Endothelial cell of umbilical vein (primary cell): ENCODE measurements at regions not wholly inside any gene's neighbourhood (a gene's known extent, or its start where the extent isn't known, plus 50 kb on each side); places are given as distances from the start of the nearest gene placed in this dataset.

Source experiments
- BruUV-seq: library from RNA; stranded (reverse); fragments of 400-500 nt; replicated peaks from 2 replicates; lab custom pipeline; 2021; lab: Mats Ljungman, UMichigan
- CTCF ChIA-PET: fragments of 300-600, 350-600 bp; sonication (Branson Sonifier 250); formaldehyde crosslinking; loops from one replicate; lab custom pipeline; 2021; ENCODE audit warnings: antibody characterized with exemption, inconsistent platforms; lab: Charles Lee
- POLR2A ChIA-PET: fragments of 300-600, 350-600 bp; sonication (Branson Sonifier 250); formaldehyde crosslinking; loops from one replicate; lab custom pipeline; 2021; ENCODE audit warnings: antibody characterized with exemption, inconsistent platforms; lab: Charles Lee
- DNase-seq: peaks from one replicate; pipeline ENCODE4 v3.0.0-alpha.2; 2011; ENCODE audit warnings: low read depth, low spot score
- FAIRE-seq: peaks from 2 replicates; lab custom pipeline; 2011; peaks lifted over from hg19 to GRCh38; lab: Jason Lieb, UNC
- H2AFZ ChIP-seq: 2 replicates; pipeline ENCODE4 v1.6.0; 2012; ENCODE audit warnings: low read depth, low read length, control low read depth, inconsistent platforms
- H3K27ac ChIP-seq: 2 replicates; pipeline ENCODE4 v1.5.1; 2011; ENCODE audit warnings: low read depth, mild to moderate bottlenecking, control low read depth, low read length, moderate library complexity; ENCODE audit not compliant: insufficient read depth
- H3K27me3 ChIP-seq, 2 experiments: 2 replicates each; pipeline versions ENCODE4 v1.6.0 to v1.6.1; 2011; ENCODE audit warnings: low read length in 2 of 2, mixed read lengths in 1 of 2; ENCODE audit not compliant: control insufficient read depth in 2 of 2, insufficient read depth in 2 of 2
- H3K36me3 ChIP-seq, 2 experiments: 2 replicates in 1 of 2; 3 replicates in 1 of 2; pipeline ENCODE4 v1.5.1; 2011; ENCODE audit warnings: low read length in 2 of 2, mild to moderate bottlenecking in 1 of 2, moderate library complexity in 1 of 2; ENCODE audit not compliant: control insufficient read depth in 2 of 2, insufficient read depth in 2 of 2; ENCODE audit errors: extremely low read depth in 1 of 2
- H3K4me1 ChIP-seq: 3 replicates; pipeline ENCODE4 v1.5.1; 2011; ENCODE audit warnings: mild to moderate bottlenecking, low read length; ENCODE audit not compliant: control insufficient read depth, insufficient read depth; ENCODE audit errors: extremely low read depth
- H3K4me2 ChIP-seq: 2 replicates; pipeline ENCODE4 v1.6.1; 2011; ENCODE audit warnings: low read length, control low read depth, mixed read lengths; ENCODE audit not compliant: insufficient read depth
- H3K4me3 ChIP-seq, 3 experiments: fragments of 200-600 bp in 1 of 3; sonication (generic), shearing (Covaris generic) in 1 of 3; replicated peaks in 1 of 3; 2 replicates each; pipeline ENCODE4 v1.5.1; 2011 to 2016; ENCODE audit warnings: control low read depth in 3 of 3, low read length in 3 of 3, mild to moderate bottlenecking in 2 of 3, inconsistent platforms in 1 of 3, low read depth in 1 of 3, moderate library complexity in 1 of 3; ENCODE audit not compliant: insufficient read depth in 1 of 3
- H3K79me2 ChIP-seq: 2 replicates; pipeline ENCODE4 v1.6.0; 2012; ENCODE audit warnings: low read length, inconsistent platforms; ENCODE audit not compliant: control insufficient read depth, insufficient read depth
- H3K9ac ChIP-seq: replicated peaks from 2 replicates; pipeline ENCODE3; 2011; ENCODE audit warnings: low read length, control low read depth; ENCODE audit not compliant: insufficient read depth; ENCODE audit errors: extremely low read depth
- H3K9me1 ChIP-seq: replicated peaks from 3 replicates; pipeline ENCODE4 v1.6.0; 2011; ENCODE audit warnings: mild to moderate bottlenecking, low read length; ENCODE audit not compliant: control insufficient read depth, insufficient read depth; ENCODE audit errors: extremely low read depth
- H3K9me3 ChIP-seq: replicated peaks from 2 replicates; pipeline ENCODE4 v1.5.1; 2012; ENCODE audit warnings: low read length, inconsistent platforms; ENCODE audit not compliant: control insufficient read depth, insufficient read depth
- H4K20me1 ChIP-seq: replicated peaks from 2 replicates; pipeline ENCODE3; 2011; ENCODE audit warnings: mild to moderate bottlenecking, low read length; ENCODE audit not compliant: control insufficient read depth, insufficient read depth; ENCODE audit errors: extremely low read depth
- CTCF ChIP-seq, 2 donors: IDR thresholded peaks; 1 replicate in 1 of 2; 2 replicates in 1 of 2; pipeline ENCODE4 v1.5.1; 2011; ENCODE audit warnings: low read length in 2 of 2, mild to moderate bottlenecking in 2 of 2, moderate library complexity in 2 of 2, control low read depth in 1 of 2, inconsistent platforms in 1 of 2, low read depth in 1 of 2; ENCODE audit not compliant: insufficient read depth in 1 of 2; ENCODE audit errors: extremely low read depth in 1 of 2
- EZH2 ChIP-seq: IDR thresholded peaks from 2 replicates; pipeline ENCODE4 v1.6.1; 2012; ENCODE audit warnings: borderline replicate concordance, low read depth, mild to moderate bottlenecking, moderate library complexity, low read length, inconsistent platforms; ENCODE audit not compliant: severe bottlenecking
- FOS ChIP-seq: IDR thresholded peaks from 2 replicates; pipeline ENCODE4 v1.6.1; 2011; ENCODE audit warnings: mild to moderate bottlenecking, low read length, moderate library complexity, borderline replicate concordance; ENCODE audit not compliant: insufficient read depth
- GATA2 ChIP-seq: IDR thresholded peaks from 2 replicates; pipeline ENCODE4 v1.7.0; 2011; ENCODE audit warnings: low read depth, mild to moderate bottlenecking, moderate library complexity, mixed read lengths, low read length; ENCODE audit not compliant: insufficient read length, insufficient read depth
- JUN ChIP-seq: IDR thresholded peaks from 2 replicates; pipeline ENCODE4 v1.6.1; 2011; ENCODE audit warnings: borderline replicate concordance, low read depth; ENCODE audit not compliant: insufficient read length, insufficient read depth
- MAX ChIP-seq: IDR thresholded peaks from 2 replicates; pipeline ENCODE4 v1.6.1; 2011; ENCODE audit not compliant: insufficient read depth, insufficient read length
- MYC ChIP-seq: IDR thresholded peaks from one replicate; pipeline ENCODE4 v1.6.1; 2011; ENCODE audit warnings: mild to moderate bottlenecking, low read depth, low read length
- POLR2A ChIP-seq: IDR thresholded peaks from 2 replicates; pipeline ENCODE4 v1.6.1; 2012; ENCODE audit warnings: low read depth, mild to moderate bottlenecking, control low read depth, low read length
- POLR2AphosphoS5 ChIP-seq: IDR thresholded peaks from 2 replicates; pipeline ENCODE4 v1.6.1; 2012; ENCODE audit warnings: low read depth, mild to moderate bottlenecking, control low read depth, low read length, moderate library complexity; ENCODE audit not compliant: insufficient read depth
- dilution Hi-C: fragments of 300-500 bp; cut with MboI; formaldehyde crosslinking; loops from one replicate; pipeline ENCODE4 v1.15.0; 2019; ENCODE audit warnings: low sequenced_read_pairs; ENCODE audit not compliant: extremely low pct_ligation_motif_present
- intact Hi-C: fragments of 100-400 bp; cut with micrococcal nuclease; formaldehyde crosslinking; loops from one replicate; pipeline ENCODE4 v1.10.0; 2022

DNA sequence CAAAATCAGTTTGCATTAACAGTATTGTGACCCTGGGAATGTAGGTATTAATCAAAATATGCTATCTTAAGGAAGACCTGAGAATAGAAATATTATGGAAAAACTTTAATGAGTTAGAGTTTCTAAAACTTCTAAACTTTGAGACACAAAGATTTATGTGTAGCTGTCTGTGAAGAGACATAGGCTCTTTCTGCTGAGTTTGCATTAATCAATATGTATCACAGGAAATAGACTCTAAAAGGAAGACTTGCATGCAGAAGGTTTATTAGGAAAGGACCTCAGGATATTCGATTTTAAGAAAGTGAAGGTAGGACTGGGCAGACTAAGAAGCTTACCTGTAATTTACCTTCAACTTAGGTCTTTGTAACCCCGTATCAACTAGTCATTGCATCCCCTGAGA lies 494.8 kb upstream of the NRXN1 start:
- Histone ChIP-seq H3K79me2 (no peaks in the 10 kb centered on the region), H3K36me3 (no peaks in the 10 kb centered on the region), H2AFZ (no peak overlapping the region), H4K20me1 (no peaks in the 10 kb centered on the region), H3K9ac (no peak overlapping the region), H3K9me1 (no peaks in the 10 kb centered on the region), H3K9me3 (no peaks in the 10 kb centered on the region), H3K4me3 (no peak overlapping the region), H3K27ac (no peak overlapping the region), H3K4me1 (no peaks in the 10 kb centered on the region), H3K4me2 (no peak overlapping the region), H3K27me3 (no peaks in the 10 kb centered on the region)
- ChIA-PET CTCF (no interaction called here), POLR2A (no interaction called here)
- TF ChIP-seq MYC (no peak), FOS (no peak), POLR2A (no peak)
- no peak for FAIRE-seq
- no TSS peak for BruUV-seq
- intact Hi-C loops (no loop called here), dilution Hi-C loops (no loop called here)
- no peak for DNase-seq

DNA sequence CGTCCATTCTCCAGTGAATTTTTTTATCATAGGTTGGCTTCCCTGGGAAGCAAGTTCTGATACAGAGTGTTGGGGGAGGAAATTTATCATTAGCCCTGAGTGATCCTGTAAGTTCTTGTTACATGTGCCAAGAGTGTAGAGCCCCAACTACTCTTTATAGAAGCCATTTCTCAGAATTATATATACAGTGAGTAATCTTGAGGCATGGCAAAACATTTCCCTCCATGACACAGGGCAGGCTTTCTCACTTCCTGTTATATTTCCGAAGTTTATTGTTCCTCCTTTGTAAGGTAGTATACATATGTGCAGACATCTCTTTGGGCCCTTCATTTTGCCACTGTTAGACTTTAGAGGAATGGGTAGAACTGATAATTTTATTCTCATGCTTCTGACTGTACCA lies 484.7 kb upstream of the NRXN1 start:
- no peaks in the 10 kb centered on the region for H4K20me1 ChIP-seq
- no peaks in the 10 kb centered on the region for H3K27me3 ChIP-seq
- H3K9me1 ChIP-seq = no peaks in the 10 kb centered on the region
- peak; percentile 75 for TF ChIP-seq POLR2AphosphoS5
- TF ChIP-seq CTCF (IDR thresholded peaks at IDR 0.05; ENCODE audit: extremely low read depth in 1 of 2, insufficient read depth in 1 of 2, low read depth in 1 of 2, low read length in 2 of 2) = no peak
- TF ChIP-seq FOS = peak; percentile 93
- no peak for TF ChIP-seq POLR2A
- no peak for TF ChIP-seq EZH2
- peak; percentile 59 for TF ChIP-seq JUN
- no peak for TF ChIP-seq MYC
- peak; percentile 53 for TF ChIP-seq GATA2
- TF ChIP-seq MAX = no peak
- intact Hi-C loops = no loop called here
- H3K79me2 ChIP-seq = no peaks in the 10 kb centered on the region
- peak; percentile 81 for FAIRE-seq
- dilution Hi-C loops = no loop called here
- H3K4me1 ChIP-seq = peaks cover 12% of the 10 kb centered on the region
- ChIA-PET CTCF (interaction anchor here (1.0 to 2.8 kb wide), 3 partner anchors 8 to 17 kb away, joined by 3 to 8 read pairs (median 4); no protein-coding TSS in a partner anchor), POLR2A (no interaction called here)
- BruUV-seq = no TSS peak
- no peak overlapping the region for H3K4me3 ChIP-seq
- peak overlapping the region; percentile 78 for H3K27ac ChIP-seq
- H3K36me3 ChIP-seq = no peaks in the 10 kb centered on the region
- peak overlapping the region; percentile 75 for H3K4me2 ChIP-seq
- no peaks in the 10 kb centered on the region for H3K9me3 ChIP-seq
- peak; percentile 92 for DNase-seq
- peak overlapping the region; percentile 48 for H2AFZ ChIP-seq
- H3K9ac ChIP-seq = no peak overlapping the region
